ELR (cell line): ENCODE measurements at regions not wholly inside any gene's neighbourhood (a gene's known extent, or its start where the extent isn't known, plus 50 kb on each side); places are given as distances from the start of the nearest gene placed in this dataset.
"Not testable (repeated sequence)": the region's sequence is repeated elsewhere in the genome, so short reads cannot be mapped to it uniquely, and the experiment has no call there.

Experiments
- DNase-seq: peaks from one replicate; pipeline ENCODE4 v3.0.0-alpha.2; 2015; ENCODE audit warnings: low read depth

- DNase-seq = no peak
These were observed 164.1 kb upstream of the SEMA6A start for GRCh38 chr5:116738615-116739261.

GRCh38 chr5:116738239-116738614 is 163.6 kb upstream of the SEMA6A start:
- no peak for DNase-seq

- no peak for DNase-seq
These were observed 162.0 kb upstream of the SEMA6A start for GRCh38 chr5:116736671-116737070.

- no peak for DNase-seq
These were observed 159.7 kb upstream of the SEMA6A start for GRCh38 chr5:116733991-116734975.

GRCh38 chr5:116732591-116732990 is 158.0 kb upstream of the SEMA6A start:
- DNase-seq = no peak

GRCh38 chr5:116731432-116731831 is 156.8 kb upstream of the SEMA6A start:
- DNase-seq = no peak

GRCh38 chr5:116730706-116731105 is 156.1 kb upstream of the SEMA6A start:
- DNase-seq = no peak

GRCh38 chr5:116730185-116730584 is 155.6 kb upstream of the SEMA6A start:
- no peak for DNase-seq

GRCh38 chr5:116727248-116727647 is 152.6 kb upstream of the SEMA6A start:
- DNase-seq = no peak

GRCh38 chr5:116726180-116726579 is 151.6 kb upstream of the SEMA6A start:
- DNase-seq = not testable (repeated sequence)

- no peak for DNase-seq
These were observed 150.3 kb upstream of the SEMA6A start for GRCh38 chr5:116724971-116725370.

GRCh38 chr5:116722651-116723050 is 148.0 kb upstream of the SEMA6A start:
- no peak for DNase-seq

- DNase-seq = no peak
These were observed 144.5 kb upstream of the SEMA6A start for GRCh38 chr5:116719106-116719505.

- DNase-seq = no peak
These were observed 143.7 kb upstream of the SEMA6A start for GRCh38 chr5:116718317-116718716.

GRCh38 chr5:116709082-116709481 is 134.5 kb upstream of the SEMA6A start:
- no peak for DNase-seq

- not testable (repeated sequence) for DNase-seq
These were observed 130.5 kb upstream of the SEMA6A start for GRCh38 chr5:116705121-116705519.

- no peak for DNase-seq
These were observed 129.3 kb upstream of the SEMA6A start for GRCh38 chr5:116703941-116704340.

GRCh38 chr5:116703328-116703727 is 128.7 kb upstream of the SEMA6A start:
- DNase-seq = no peak

- no peak for DNase-seq
These were observed 128.2 kb upstream of the SEMA6A start for GRCh38 chr5:116702776-116703175.

GRCh38 chr5:116699332-116699731 is 124.7 kb upstream of the SEMA6A start:
- DNase-seq = no peak

- DNase-seq = no peak
These were observed 121.7 kb upstream of the SEMA6A start for GRCh38 chr5:116696366-116696765.

GRCh38 chr5:116695681-116696080 is 121.1 kb upstream of the SEMA6A start:
- DNase-seq = no peak

GRCh38 chr5:116686438-116686837 is 111.8 kb upstream of the SEMA6A start:
- no peak for DNase-seq
